ENCODE measurements at regions not wholly inside any gene's neighbourhood (a gene's known extent, or its start where the extent isn't known, plus 50 kb on each side); places are given as distances from the start of the nearest gene placed in this dataset.

DNA sequence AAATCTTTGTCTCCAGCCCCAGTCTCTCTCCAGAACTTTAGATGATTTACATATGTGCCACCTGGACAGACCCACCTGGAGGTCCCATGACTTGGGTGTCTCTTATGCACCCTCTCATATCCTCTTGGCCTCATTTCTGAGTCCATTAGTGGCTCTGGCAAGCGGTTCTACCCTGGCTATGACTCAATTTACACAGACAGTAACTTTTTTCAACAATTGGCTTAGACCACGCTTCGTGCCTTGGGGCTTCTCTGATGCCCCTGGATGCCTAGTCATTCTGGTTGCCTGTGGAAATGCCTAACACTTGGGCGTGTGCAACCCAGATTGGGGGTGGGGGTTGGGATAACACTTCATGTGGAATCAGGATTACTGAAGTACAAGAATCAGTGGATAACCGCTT lies 57.1 kb upstream of the GADD45A start:
- Histone ChIP-seq H3K4me3 (ENCODE audit: low read length in 3 of 3) (no peak overlapping the region), H3K27me3 (ENCODE audit: control insufficient read depth, insufficient read depth, low read length) (no peaks in the 10 kb centered on the region), H3K9ac (ENCODE audit: low read length in 3 of 3) (no peak overlapping the region), H3K36me3 (ENCODE audit: control insufficient read depth in 2 of 3, insufficient read depth in 3 of 3, low read length in 3 of 3) (no peaks in the 10 kb centered on the region), H3K27ac (ENCODE audit: low read depth in 2 of 2, low read length in 2 of 2) (no peak overlapping the region), H3K9me3 (ENCODE audit: control insufficient read depth in 2 of 3, insufficient read depth in 1 of 3, low read length in 3 of 3) (no peaks in the 10 kb centered on the region), H3K4me1 (ENCODE audit: control insufficient read depth in 2 of 3, insufficient read depth in 2 of 3, low read depth in 1 of 3, low read length in 3 of 3) (peaks cover 0 to 11% (median 8%) of the 10 kb centered on the region in 3 donors)
- no peak for DNase-seq
- TF ChIP-seq, protein P1, sequence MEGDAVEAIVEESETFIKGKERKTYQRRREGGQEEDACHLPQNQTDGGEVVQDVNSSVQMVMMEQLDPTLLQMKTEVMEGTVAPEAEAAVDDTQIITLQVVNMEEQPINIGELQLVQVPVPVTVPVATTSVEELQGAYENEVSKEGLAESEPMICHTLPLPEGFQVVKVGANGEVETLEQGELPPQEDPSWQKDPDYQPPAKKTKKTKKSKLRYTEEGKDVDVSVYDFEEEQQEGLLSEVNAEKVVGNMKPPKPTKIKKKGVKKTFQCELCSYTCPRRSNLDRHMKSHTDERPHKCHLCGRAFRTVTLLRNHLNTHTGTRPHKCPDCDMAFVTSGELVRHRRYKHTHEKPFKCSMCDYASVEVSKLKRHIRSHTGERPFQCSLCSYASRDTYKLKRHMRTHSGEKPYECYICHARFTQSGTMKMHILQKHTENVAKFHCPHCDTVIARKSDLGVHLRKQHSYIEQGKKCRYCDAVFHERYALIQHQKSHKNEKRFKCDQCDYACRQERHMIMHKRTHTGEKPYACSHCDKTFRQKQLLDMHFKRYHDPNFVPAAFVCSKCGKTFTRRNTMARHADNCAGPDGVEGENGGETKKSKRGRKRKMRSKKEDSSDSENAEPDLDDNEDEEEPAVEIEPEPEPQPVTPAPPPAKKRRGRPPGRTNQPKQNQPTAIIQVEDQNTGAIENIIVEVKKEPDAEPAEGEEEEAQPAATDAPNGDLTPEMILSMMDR (IDR thresholded peaks at IDR 0.05; ENCODE audit: borderline replicate concordance, extremely low read depth, insufficient read depth) = no peak
- no peak for FAIRE-seq
- intact Hi-C loops (cut with DNase I) = no loop called here

DNA sequence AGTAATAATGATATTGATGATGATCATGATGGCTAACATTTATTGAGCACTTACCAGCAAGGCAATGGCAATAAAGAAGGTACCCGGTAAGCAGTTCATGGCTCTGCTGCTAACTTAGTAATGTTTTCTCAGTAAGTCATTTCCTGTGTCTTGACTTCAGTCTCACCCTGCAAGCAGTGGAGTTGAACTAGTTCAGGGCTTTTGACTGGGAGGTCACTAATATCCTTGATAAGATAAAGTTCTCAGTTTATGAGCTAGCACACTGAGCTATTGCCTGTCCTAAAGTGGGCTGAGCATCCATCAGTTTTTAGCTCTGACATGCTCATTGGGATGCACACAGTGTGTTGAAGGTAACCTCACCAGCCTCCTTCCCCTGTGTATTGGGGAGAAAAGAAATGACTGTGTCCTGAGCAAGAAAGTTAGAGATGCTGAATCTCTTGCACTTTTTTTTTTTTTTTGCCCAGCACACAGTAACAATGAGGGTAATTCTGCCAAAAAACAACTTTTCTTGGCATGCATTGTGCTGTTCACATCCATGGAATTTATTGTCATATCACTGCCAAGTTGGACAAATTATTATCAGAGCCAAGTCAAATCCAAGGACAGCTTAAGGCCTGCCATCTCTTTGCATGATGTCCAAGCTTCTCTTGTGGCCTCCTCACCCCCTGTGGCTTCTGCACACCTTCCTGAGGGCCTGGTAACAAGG lies 55.5 kb upstream of the GADD45A start:
- H3K4me3 ChIP-seq (ENCODE audit: low read length in 3 of 3) = no peak overlapping the region
- H3K4me1 ChIP-seq (ENCODE audit: control insufficient read depth in 2 of 3, insufficient read depth in 2 of 3, low read depth in 1 of 3, low read length in 3 of 3) = peaks cover 0 to 20% (median 19%) of the 10 kb centered on the region in 3 donors
- intact Hi-C loops (cut with DNase I) = no loop called here
- TF ChIP-seq, protein P1 (IDR thresholded peaks at IDR 0.05; ENCODE audit: borderline replicate concordance, extremely low read depth, insufficient read depth) = no peak
- no peaks in the 10 kb centered on the region for H3K27me3 ChIP-seq (ENCODE audit: control insufficient read depth, insufficient read depth, low read length)
- FAIRE-seq (no peak), DNase-seq (no peak)
- H3K9ac ChIP-seq (ENCODE audit: low read length in 3 of 3) = no peak overlapping the region
- no peak overlapping the region for H3K27ac ChIP-seq (ENCODE audit: low read depth in 2 of 2, low read length in 2 of 2)
- H3K36me3 ChIP-seq (ENCODE audit: control insufficient read depth in 2 of 3, insufficient read depth in 3 of 3, low read length in 3 of 3) = no peaks in the 10 kb centered on the region
- H3K9me3 ChIP-seq (ENCODE audit: control insufficient read depth in 2 of 3, insufficient read depth in 1 of 3, low read length in 3 of 3) = no peaks in the 10 kb centered on the region

DNA sequence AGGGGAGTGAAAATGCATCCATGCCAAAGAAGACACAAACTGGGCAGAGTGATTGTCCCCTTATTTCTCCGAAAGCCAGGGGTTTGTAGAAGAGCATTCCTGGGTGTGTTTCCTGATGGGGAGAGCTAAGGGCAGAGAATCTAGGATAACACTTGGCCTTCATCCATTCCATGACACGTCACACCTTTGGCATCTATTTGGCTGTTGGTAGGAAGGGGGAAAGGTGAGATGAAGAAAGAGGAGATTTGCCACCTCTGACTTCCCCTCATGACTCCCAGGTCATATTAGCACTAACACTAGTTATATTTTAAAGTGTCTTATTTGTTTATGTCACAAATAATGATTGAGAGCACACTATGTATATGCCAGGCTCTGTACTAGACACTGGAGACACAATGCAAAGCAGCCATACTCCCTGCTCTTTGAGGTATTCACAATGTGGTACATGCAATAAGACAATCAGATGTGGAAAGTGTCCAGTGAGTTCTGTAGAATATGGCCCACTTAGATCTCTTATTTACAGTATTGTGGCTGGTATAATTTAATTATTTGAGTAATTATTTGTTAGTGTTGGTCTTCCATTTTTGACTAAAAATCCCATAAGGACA lies 54.5 kb upstream of the GADD45A start:
- Histone ChIP-seq H3K36me3 (ENCODE audit: control insufficient read depth in 2 of 3, insufficient read depth in 3 of 3, low read length in 3 of 3) (no peaks in the 10 kb centered on the region), H3K4me3 (ENCODE audit: low read length in 3 of 3) (no peak overlapping the region), H3K27ac (ENCODE audit: low read depth in 2 of 2, low read length in 2 of 2) (no peak overlapping the region), H3K9ac (ENCODE audit: low read length in 3 of 3) (no peak overlapping the region), H3K4me1 (ENCODE audit: control insufficient read depth in 2 of 3, insufficient read depth in 2 of 3, low read depth in 1 of 3, low read length in 3 of 3) (peaks cover 0 to 23% (median 20%) of the 10 kb centered on the region in 3 donors), H3K9me3 (ENCODE audit: control insufficient read depth in 2 of 3, insufficient read depth in 1 of 3, low read length in 3 of 3) (no peaks in the 10 kb centered on the region), H3K27me3 (ENCODE audit: control insufficient read depth, insufficient read depth, low read length) (no peaks in the 10 kb centered on the region)
- no peak for FAIRE-seq
- TF ChIP-seq, protein P1 (IDR thresholded peaks at IDR 0.05; ENCODE audit: borderline replicate concordance, extremely low read depth, insufficient read depth) = no peak
- DNase-seq = no peak
- intact Hi-C loops (cut with DNase I) = no loop called here

All from kidney (tissue), 13 donors.